Cardiac muscle cell (in vitro differentiated cells and primary cell): ENCODE measurements at regions not wholly inside any gene's neighbourhood (a gene's known extent, or its start where the extent isn't known, plus 50 kb on each side); places are given as distances from the start of the nearest gene placed in this dataset.

Experiments
- DNase-seq, 2 donors: peaks; one replicate each; pipeline versions ENCODE4 v3.0.0 to v3.0.0-alpha.2; 2010 to 2017; ENCODE audit warnings: low read depth in 1 of 2, low spot score in 1 of 2
- H3K27ac ChIP-seq: fragments of 200-600 bp; sonication (generic); 2 replicates; pipeline ENCODE4 v1.5.1; 2016
- H3K27me3 ChIP-seq: fragments of 200-600 bp; sonication (generic); 2 replicates; pipeline ENCODE4 v1.6.0; 2016; ENCODE audit warnings: control low read depth
- H3K36me3 ChIP-seq: fragments of 200-600 bp; sonication (generic); 2 replicates; pipeline ENCODE4 v1.5.1; 2016; ENCODE audit warnings: control low read depth
- H3K4me1 ChIP-seq: fragments of 200-600 bp; sonication (generic); 2 replicates; pipeline ENCODE4 v1.8.1; 2017; ENCODE audit warnings: low read depth, mild to moderate bottlenecking, mixed run types
- H3K4me3 ChIP-seq: fragments of 200-600 bp; sonication (generic); 2 replicates; pipeline ENCODE4 v1.5.1; 2016; ENCODE audit warnings: mild to moderate bottlenecking
- H3K9me3 ChIP-seq: fragments of 200-600 bp; sonication (generic); 2 replicates; pipeline ENCODE4 v1.5.1; 2017; ENCODE audit warnings: low read depth, mild to moderate bottlenecking, control low read depth
- CTCF ChIP-seq: IDR thresholded peaks from 2 replicates; pipeline ENCODE4 v1.5.1; 2012; ENCODE audit warnings: low read depth, mild to moderate bottlenecking, low read length

DNA sequence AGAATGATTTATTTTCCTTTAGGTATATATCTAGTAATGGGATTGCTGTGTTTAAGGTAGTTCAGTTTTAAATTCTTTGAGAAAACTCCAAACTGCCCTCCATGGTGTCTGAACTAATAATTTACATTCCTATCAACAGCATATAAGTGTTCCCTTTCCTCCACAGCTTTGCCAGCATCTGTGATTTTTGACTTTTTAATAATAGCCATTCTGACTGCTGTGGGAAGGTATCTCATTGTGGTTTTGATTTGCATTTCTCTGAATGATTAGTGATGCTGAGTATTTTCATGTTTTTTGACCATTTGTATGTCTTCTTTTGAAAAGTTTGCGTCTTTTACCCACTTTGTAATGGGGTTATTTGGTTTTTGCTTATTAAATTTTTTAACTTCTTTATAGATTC lies 571.6 kb upstream of the CCDC54 start:
- no peak for TF ChIP-seq CTCF

GRCh38 chr3:106806964-106807363 lies 570.3 kb upstream of the CCDC54 start:
- no peak for DNase-seq
- no peak overlapping the region for H3K27ac ChIP-seq
- H3K27me3 ChIP-seq: no peaks in the 10 kb centered on the region
- H3K4me1 ChIP-seq: no peaks in the 10 kb centered on the region
- H3K9me3 ChIP-seq: no peaks in the 10 kb centered on the region
- TF ChIP-seq CTCF: no peak
- no peak overlapping the region for H3K4me3 ChIP-seq
- no peaks in the 10 kb centered on the region for H3K36me3 ChIP-seq

More for the DNA sequence above, 571.6 kb upstream of the CCDC54 start:
- H3K27ac ChIP-seq: no peak overlapping the region
- no peaks in the 10 kb centered on the region for H3K4me1 ChIP-seq
- no peaks in the 10 kb centered on the region for H3K27me3 ChIP-seq
- no peak for DNase-seq
- H3K4me3 ChIP-seq: no peak overlapping the region
- no peaks in the 10 kb centered on the region for H3K9me3 ChIP-seq
- H3K36me3 ChIP-seq: no peaks in the 10 kb centered on the region

DNA sequence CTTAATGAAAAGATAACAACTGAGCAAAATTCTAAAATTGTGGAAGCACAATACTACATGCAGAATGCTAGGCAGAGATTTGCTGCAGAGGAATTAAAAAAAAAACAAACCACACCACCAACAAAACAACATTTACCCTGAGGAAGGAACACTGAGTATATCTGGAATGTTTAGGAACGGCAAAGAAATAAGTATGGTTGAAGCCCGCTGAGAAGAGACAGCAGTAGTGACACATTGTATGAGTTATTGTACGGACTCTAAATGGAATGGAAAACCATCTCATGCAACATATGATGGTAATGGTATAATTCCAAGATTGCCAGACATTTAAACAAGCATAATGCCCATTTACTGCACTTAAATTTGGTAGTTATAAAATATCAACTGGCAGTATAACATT lies 568.2 kb upstream of the CCDC54 start:
- no peak overlapping the region for H3K4me3 ChIP-seq
- no peaks in the 10 kb centered on the region for H3K9me3 ChIP-seq
- no peak for TF ChIP-seq CTCF
- no peaks in the 10 kb centered on the region for H3K27me3 ChIP-seq
- no peaks in the 10 kb centered on the region for H3K4me1 ChIP-seq
- DNase-seq: no peak
- no peaks in the 10 kb centered on the region for H3K36me3 ChIP-seq
- no peak overlapping the region for H3K27ac ChIP-seq

GRCh38 chr3:106809623-106810299 lies 567.5 kb upstream of the CCDC54 start:
- no peak for TF ChIP-seq CTCF
- Histone ChIP-seq H3K4me3 (no peak overlapping the region), H3K36me3 (no peaks in the 10 kb centered on the region), H3K9me3 (no peaks in the 10 kb centered on the region), H3K27ac (no peak overlapping the region), H3K27me3 (no peaks in the 10 kb centered on the region), H3K4me1 (no peaks in the 10 kb centered on the region)
- DNase-seq: no peak

DNA sequence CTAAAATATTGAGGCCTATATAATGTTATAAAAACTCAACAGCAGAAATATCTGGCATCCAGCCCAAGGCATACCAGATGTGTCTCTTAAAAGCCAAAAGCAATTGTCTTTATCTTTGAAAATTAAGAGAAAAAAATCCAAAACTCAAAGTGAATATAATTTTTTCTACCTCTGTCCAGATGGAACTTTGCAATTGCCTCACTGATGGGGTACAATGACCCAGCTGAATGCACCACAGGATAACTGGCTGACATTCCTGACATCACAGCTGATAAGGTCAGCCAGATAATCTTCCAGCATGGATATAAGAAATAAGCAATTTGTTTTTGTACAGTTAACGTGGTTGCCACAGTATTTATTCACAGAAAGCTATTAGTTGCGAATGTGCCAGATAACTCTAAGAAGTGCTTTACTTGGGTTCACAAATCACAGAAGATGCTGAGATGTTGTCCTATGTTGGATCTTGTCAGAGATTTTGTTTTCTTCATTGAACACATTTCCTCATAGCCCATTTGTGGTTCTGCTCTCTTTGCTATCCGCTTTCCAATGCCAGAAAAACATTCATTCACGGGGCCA lies 566.9 kb upstream of the CCDC54 start:
- DNase-seq: peak in 1 of 2 donors; percentile 60
- H3K4me3 ChIP-seq: no peak overlapping the region
- H3K9me3 ChIP-seq: no peaks in the 10 kb centered on the region
- H3K4me1 ChIP-seq: no peaks in the 10 kb centered on the region
- no peaks in the 10 kb centered on the region for H3K27me3 ChIP-seq
- no peak overlapping the region for H3K27ac ChIP-seq
- H3K36me3 ChIP-seq: no peaks in the 10 kb centered on the region
- no peak for TF ChIP-seq CTCF
